NT2/D1 (cell line): ENCODE measurements at regions not wholly inside any gene's neighbourhood (a gene's known extent, or its start where the extent isn't known, plus 50 kb on each side); places are given as distances from the start of the nearest gene placed in this dataset.

Experiments used
- SUZ12 ChIP-seq: IDR thresholded peaks from 2 replicates; pipeline ENCODE4 v1.6.1; 2011; ENCODE audit not compliant: insufficient read length, insufficient read depth; ENCODE audit errors: extremely low read depth
- YY1 ChIP-seq: IDR thresholded peaks from 2 replicates; pipeline ENCODE4 v1.6.1; 2011; ENCODE audit not compliant: insufficient read length, insufficient read depth
- ZNF274 ChIP-seq: IDR thresholded peaks from 2 replicates; pipeline ENCODE4 v1.6.1; 2011; ENCODE audit warnings: mild to moderate bottlenecking, low read depth, low read length

GRCh38 chrX:150094996-150095395 is 156.7 kb upstream of the EOLA2 start:
- TF ChIP-seq ZNF274: no peak
- TF ChIP-seq YY1: no peak
- TF ChIP-seq SUZ12: no peak
